Neuronal stem cell (in vitro differentiated cells): ENCODE measurements at regions not wholly inside any gene's neighbourhood (a gene's known extent, or its start where the extent isn't known, plus 50 kb on each side); places are given as distances from the start of the nearest gene placed in this dataset.

Experiments
- DNase-seq: peaks from one replicate; pipeline ENCODE4 v3.0.0-alpha.2; 2013; ENCODE audit warnings: low spot score
- H2AFZ ChIP-seq: one replicate; pipeline ENCODE4 v1.6.1; 2013; ENCODE audit warnings: mild to moderate bottlenecking, low read length, inconsistent platforms
- H2AK5ac ChIP-seq: 2 replicates; pipeline ENCODE4 v1.6.1; 2013; ENCODE audit warnings: low read depth, mild to moderate bottlenecking, inconsistent platforms, low read length, moderate library complexity, mixed read lengths
- H2BK120ac ChIP-seq: 2 replicates; pipeline ENCODE4 v1.6.1; 2013; ENCODE audit warnings: low read depth, mild to moderate bottlenecking, inconsistent platforms, low read length, moderate library complexity, mixed read lengths
- H2BK12ac ChIP-seq: one replicate; pipeline ENCODE4 v1.6.1; 2013; ENCODE audit warnings: low read length, inconsistent platforms
- H2BK15ac ChIP-seq: 2 replicates; pipeline ENCODE4 v1.6.1; 2013; ENCODE audit warnings: mild to moderate bottlenecking, low read length, inconsistent platforms, mixed read lengths
- H2BK5ac ChIP-seq: one replicate; pipeline ENCODE4 v1.6.1; 2013; ENCODE audit warnings: inconsistent platforms, mild to moderate bottlenecking, low read length, moderate library complexity
- H3K14ac ChIP-seq: one replicate; pipeline ENCODE4 v1.6.1; 2013; ENCODE audit warnings: low read length, inconsistent platforms
- H3K18ac ChIP-seq: 2 replicates; pipeline ENCODE4 v1.6.1; 2013; ENCODE audit warnings: low read length, inconsistent platforms
- H3K23ac ChIP-seq: 2 replicates; pipeline ENCODE4 v1.6.1; 2013; ENCODE audit warnings: low read depth, mild to moderate bottlenecking, mixed read lengths, low read length, inconsistent platforms; ENCODE audit not compliant: poor library complexity
- H3K27ac ChIP-seq: replicated peaks from 3 replicates; pipeline ENCODE4 v1.5.1; 2013; ENCODE audit warnings: low read length, inconsistent platforms
- H3K27me3 ChIP-seq, 3 experiments: 2 replicates each; pipeline ENCODE4 v1.6.1; 2013; ENCODE audit warnings: low read length in 3 of 3, mild to moderate bottlenecking in 2 of 3, inconsistent platforms in 1 of 3, low read depth in 1 of 3, mixed read lengths in 1 of 3, moderate library complexity in 1 of 3; ENCODE audit not compliant: control insufficient read depth in 3 of 3, insufficient read depth in 3 of 3
- H3K36me3 ChIP-seq, 2 donors: replicated peaks in 1 of 2; 2 replicates each; pipeline ENCODE4 v1.6.1; 2013; ENCODE audit warnings: low read length in 2 of 2; ENCODE audit not compliant: control insufficient read depth in 2 of 2, insufficient read depth in 2 of 2
- H3K4ac ChIP-seq: 2 replicates; pipeline ENCODE4 v1.6.1; 2013; ENCODE audit warnings: inconsistent platforms, mild to moderate bottlenecking, low read length, moderate library complexity
- H3K4me1 ChIP-seq, 2 donors: 1 replicate in 1 of 2; 2 replicates in 1 of 2; pipeline ENCODE4 v1.6.1; 2013; ENCODE audit warnings: low read length in 2 of 2, low read depth in 1 of 2; ENCODE audit not compliant: control insufficient read depth in 2 of 2, insufficient read depth in 1 of 2
- H3K4me2 ChIP-seq: one replicate; pipeline ENCODE4 v1.6.1; 2013; ENCODE audit warnings: mild to moderate bottlenecking, low read length, inconsistent platforms; ENCODE audit not compliant: insufficient read depth, poor library complexity, severe bottlenecking
- H3K4me3 ChIP-seq, 2 donors: 2 replicates each; pipeline ENCODE4 v1.5.1; 2013; ENCODE audit warnings: low read length in 2 of 2, mild to moderate bottlenecking in 2 of 2, inconsistent platforms in 1 of 2, moderate library complexity in 1 of 2
- H3K79me1 ChIP-seq: one replicate; pipeline ENCODE4 v1.6.1; 2013; ENCODE audit warnings: low read depth, mild to moderate bottlenecking, inconsistent platforms, low read length, moderate library complexity
- H3K9ac ChIP-seq: one replicate; pipeline ENCODE4 v1.6.1; 2013; ENCODE audit warnings: mild to moderate bottlenecking, low read depth, low read length, inconsistent platforms; ENCODE audit not compliant: poor library complexity
- H3K9me3 ChIP-seq, 2 donors: replicated peaks in 1 of 2; 2 replicates each; pipeline versions ENCODE3 to v1.6.1; 2013; ENCODE audit warnings: low read length in 2 of 2, mild to moderate bottlenecking in 2 of 2, inconsistent platforms in 1 of 2, low read depth in 1 of 2, mixed read lengths in 1 of 2, moderate library complexity in 1 of 2; ENCODE audit not compliant: control insufficient read depth in 2 of 2, insufficient read depth in 1 of 2
- H4K8ac ChIP-seq: one replicate; pipeline ENCODE4 v1.6.1; 2013; ENCODE audit warnings: low read depth, mild to moderate bottlenecking, inconsistent platforms, low read length, moderate library complexity
- H4K91ac ChIP-seq: one replicate; pipeline ENCODE4 v1.6.1; 2013; ENCODE audit warnings: low read length, low read depth, mild to moderate bottlenecking, inconsistent platforms; ENCODE audit not compliant: poor library complexity
- WGBS, 2 donors: extraction: QIAGEN DNeasy Blood & Tissue Kit; methylation state at CpG; one replicate each; pipeline ENCODE4 v1.1.7; 2013; ENCODE audit warnings: missing lambda C conversion rate in 2 of 2, mixed read lengths in 1 of 2; ENCODE audit not compliant: insufficient read length in 2 of 2, insufficient replicate concordance in 1 of 2; ENCODE audit errors: extremely low coverage in 2 of 2; 5-methylcytosine and 5-hydroxymethylcytosine counted together

DNA sequence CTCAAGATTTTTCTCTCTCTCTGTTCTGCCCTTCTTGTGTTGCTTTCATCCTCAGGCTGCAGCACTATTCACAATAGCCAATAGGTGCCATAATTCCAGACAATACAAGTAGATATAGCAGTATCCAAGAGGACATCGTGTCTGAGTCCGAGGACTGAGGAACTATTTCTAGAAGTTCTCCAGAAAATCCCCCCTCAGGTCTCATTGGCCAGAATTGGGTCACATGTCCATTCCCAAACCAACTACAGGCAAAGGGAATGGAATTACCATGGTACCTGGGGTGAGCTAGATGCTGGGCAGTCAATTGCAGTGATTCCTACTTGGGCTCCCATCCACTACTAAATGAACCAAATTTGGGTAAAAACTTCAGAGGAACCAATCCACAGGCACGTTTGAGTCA lies 301.9 kb upstream of the RASGEF1B start:
- no peaks in the 10 kb centered on the region for H3K27me3 ChIP-seq
- H3K27ac ChIP-seq = no peak overlapping the region
- no peak overlapping the region for H3K14ac ChIP-seq
- no peak overlapping the region for H3K4me2 ChIP-seq
- H3K79me1 ChIP-seq = no peaks in the 10 kb centered on the region
- H3K9ac ChIP-seq = no peak overlapping the region
- no peaks in the 10 kb centered on the region for H3K9me3 ChIP-seq
- WGBS, 2 donors = no CpG with 5 or more reads among the region's 3 CpGs
- no peaks in the 10 kb centered on the region for H3K36me3 ChIP-seq
- no peak for DNase-seq
- no peak overlapping the region for H2AFZ ChIP-seq
- no peak overlapping the region for H4K91ac ChIP-seq
- no peak overlapping the region for H4K8ac ChIP-seq
- H2AK5ac ChIP-seq = no peak overlapping the region
- H3K23ac ChIP-seq = no peak overlapping the region
- no peak overlapping the region for H3K4ac ChIP-seq
- no peak overlapping the region for H2BK15ac ChIP-seq
- H3K4me1 ChIP-seq = peaks cover 0 to 3% of the 10 kb centered on the region in 2 donors
- no peak overlapping the region for H2BK120ac ChIP-seq
- H2BK12ac ChIP-seq = no peak overlapping the region
- no peak overlapping the region for H3K18ac ChIP-seq
- no peak overlapping the region for H3K4me3 ChIP-seq
- no peak overlapping the region for H2BK5ac ChIP-seq

DNA sequence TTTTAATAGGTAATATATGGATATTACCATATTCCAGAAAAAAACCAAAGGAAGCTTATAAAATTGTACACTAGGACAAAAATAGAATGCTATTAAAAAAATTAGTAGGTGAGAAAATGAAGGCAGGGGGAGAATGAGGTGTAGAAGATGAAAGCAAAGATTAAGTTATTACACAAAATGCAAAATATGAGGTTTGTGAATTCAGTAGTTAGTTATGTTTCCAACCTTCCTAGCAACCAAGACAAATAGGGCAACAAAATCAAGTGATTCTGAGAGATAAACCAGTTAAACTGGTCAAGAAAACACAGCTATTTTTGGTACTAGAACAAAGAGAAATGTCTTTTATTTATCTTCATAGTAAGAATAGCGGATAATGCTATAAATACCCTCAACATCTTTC lies 300.0 kb upstream of the RASGEF1B start:
- no peaks in the 10 kb centered on the region for H3K27me3 ChIP-seq
- H2AFZ ChIP-seq = no peak overlapping the region
- no CpG with 5 or more reads among the region's 1 CpG for WGBS, 2 donors
- no peak overlapping the region for H4K91ac ChIP-seq
- H2BK120ac ChIP-seq = no peak overlapping the region
- no peaks in the 10 kb centered on the region for H3K79me1 ChIP-seq
- no peak overlapping the region for H3K4ac ChIP-seq
- no peak overlapping the region for H3K14ac ChIP-seq
- no peak overlapping the region for H2BK12ac ChIP-seq
- H2BK5ac ChIP-seq = no peak overlapping the region
- no peak overlapping the region for H3K4me2 ChIP-seq
- no peak overlapping the region for H3K23ac ChIP-seq
- H3K9me3 ChIP-seq = no peaks in the 10 kb centered on the region
- H2AK5ac ChIP-seq = no peak overlapping the region
- H3K4me1 ChIP-seq = peaks cover 0 to 3% of the 10 kb centered on the region in 2 donors
- no peak for DNase-seq
- no peak overlapping the region for H3K4me3 ChIP-seq
- H2BK15ac ChIP-seq = no peak overlapping the region
- no peaks in the 10 kb centered on the region for H3K36me3 ChIP-seq
- H3K9ac ChIP-seq = no peak overlapping the region
- no peak overlapping the region for H3K18ac ChIP-seq
- no peak overlapping the region for H4K8ac ChIP-seq
- no peak overlapping the region for H3K27ac ChIP-seq

DNA sequence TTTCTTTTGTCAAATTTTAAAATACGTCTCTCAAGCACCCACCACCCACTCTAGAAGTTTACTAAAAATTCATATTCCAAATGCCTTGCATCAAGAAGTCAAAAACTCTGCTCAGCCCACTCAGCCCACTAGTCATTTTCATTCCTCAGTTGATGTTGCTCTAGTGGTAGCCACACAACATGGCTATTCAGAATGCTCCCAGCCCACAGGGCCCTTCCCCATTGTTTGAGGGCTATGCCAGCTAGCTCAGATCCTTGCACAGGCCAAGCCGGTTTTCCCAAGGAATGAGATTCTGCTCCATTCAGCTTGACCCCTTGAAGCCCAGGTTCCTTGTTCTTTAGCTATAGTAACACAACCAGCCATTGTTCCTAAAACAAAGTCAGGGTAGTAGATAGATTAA lies 297.5 kb upstream of the RASGEF1B start:
- Histone ChIP-seq H2BK120ac (no peak overlapping the region), H3K14ac (no peak overlapping the region), H2BK12ac (no peak overlapping the region), H3K27me3 (no peaks in the 10 kb centered on the region), H3K23ac (no peak overlapping the region), H4K91ac (no peak overlapping the region), H2AK5ac (no peak overlapping the region), H4K8ac (no peak overlapping the region), H2AFZ (no peak overlapping the region), H3K9ac (no peak overlapping the region), H2BK15ac (no peak overlapping the region), H3K4ac (no peak overlapping the region), H3K79me1 (no peaks in the 10 kb centered on the region), H3K18ac (no peak overlapping the region), H3K27ac (no peak overlapping the region), H3K9me3 (no peaks in the 10 kb centered on the region), H3K36me3 (no peaks in the 10 kb centered on the region), H3K4me3 (no peak overlapping the region), H3K4me2 (no peak overlapping the region), H3K4me1 (peaks cover 0 to 3% of the 10 kb centered on the region in 2 donors), H2BK5ac (no peak overlapping the region)
- DNase-seq = peak; percentile 3
- no CpG with 5 or more reads among the region's 2 CpGs for WGBS, 2 donors

DNA sequence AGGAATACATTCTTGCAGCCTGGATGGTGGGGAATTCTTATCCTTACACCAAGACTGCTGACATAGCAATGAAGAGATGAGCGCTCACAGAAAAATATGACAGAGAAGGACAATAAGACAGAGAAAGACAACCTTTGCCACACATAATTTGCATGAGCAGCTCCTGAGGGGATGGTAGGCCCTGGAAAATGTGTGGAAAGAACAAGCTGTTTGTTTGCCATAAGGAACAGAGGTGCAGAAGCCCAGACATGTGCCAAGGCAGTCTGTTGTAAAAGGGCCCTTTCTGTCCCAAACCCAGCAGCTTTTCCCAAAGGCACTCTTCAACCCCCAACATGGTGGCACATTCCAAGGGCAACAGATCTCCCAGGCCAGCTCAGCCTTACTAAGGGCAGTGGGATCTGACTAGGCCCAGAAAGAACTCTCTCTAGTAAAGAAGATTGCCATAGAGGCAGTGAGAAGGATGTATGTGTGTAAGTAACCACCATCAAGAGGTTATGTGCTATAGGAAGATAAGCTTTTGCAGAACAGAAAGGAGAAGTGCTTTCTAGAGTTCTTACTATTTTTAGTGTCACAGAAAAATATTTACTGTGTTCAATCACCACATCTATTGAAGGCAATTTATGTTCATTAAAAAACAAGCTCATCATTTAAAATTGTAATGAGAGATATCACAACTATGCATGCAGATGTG lies 287.0 kb upstream of the RASGEF1B start:
- Histone ChIP-seq H3K79me1 (no peaks in the 10 kb centered on the region), H4K91ac (no peak overlapping the region), H2AFZ (no peak overlapping the region), H3K9ac (no peak overlapping the region), H2BK120ac (no peak overlapping the region), H3K18ac (no peak overlapping the region), H2AK5ac (no peak overlapping the region), H2BK15ac (no peak overlapping the region), H3K36me3 (no peaks in the 10 kb centered on the region), H3K27me3 (no peaks in the 10 kb centered on the region), H4K8ac (no peak overlapping the region), H3K14ac (no peak overlapping the region), H2BK12ac (no peak overlapping the region), H2BK5ac (no peak overlapping the region), H3K4ac (no peak overlapping the region), H3K4me3 (peak overlapping the region in 1 of 2 donors; percentile 41), H3K4me2 (no peak overlapping the region), H3K23ac (no peak overlapping the region), H3K4me1 (peaks cover 0 to 3% of the 10 kb centered on the region in 2 donors), H3K9me3 (no peaks in the 10 kb centered on the region), H3K27ac (no peak overlapping the region)
- WGBS, 2 donors = no CpG with 5 or more reads among the region's 1 CpG
- DNase-seq = no peak
